IMR-90 (cell line): ENCODE measurements at regions not wholly inside any gene's neighbourhood (a gene's known extent, or its start where the extent isn't known, plus 50 kb on each side); places are given as distances from the start of the nearest gene placed in this dataset.

Experiments
- ATAC-seq: fragments of 200-7000 bp; cut with Tn5 transposase; 2 replicates; pipeline ENCODE4 v1.9.1; 2020; ENCODE audit warnings: low read depth, mild to moderate bottlenecking, moderate library complexity
- BruUV-seq: library from RNA; stranded (reverse); fragments of 400-500 nt; replicated peaks from 2 replicates; lab custom pipeline; 2021; lab: Mats Ljungman, UMichigan
- CTCF ChIA-PET: fragments of 300-600 bp; formaldehyde crosslinking; extraction: SDS; loops from one replicate; lab custom pipeline; 2021; ENCODE audit warnings: antibody characterized with exemption; lab: Yijun Ruan, JAX
- POLR2A ChIA-PET: fragments of 300-600 bp; sonication (Branson Sonifier 250); formaldehyde crosslinking; loops from one replicate; lab custom pipeline; 2022; ENCODE audit warnings: antibody characterized with exemption; ENCODE audit not compliant: unreplicated experiment; lab: Charles Lee
- DNase-seq: peaks from one replicate; pipeline ENCODE4 v3.0.0; 2013
- H2AFZ ChIP-seq: replicated peaks from 2 replicates; pipeline ENCODE3; 2013; ENCODE audit warnings: low read length, mild to moderate bottlenecking; ENCODE audit not compliant: poor library complexity
- H2AK5ac ChIP-seq: 2 replicates; pipeline ENCODE4 v1.6.1; 2013; ENCODE audit warnings: low read depth, low read length, inconsistent platforms
- H2AK9ac ChIP-seq: replicated peaks from 2 replicates; pipeline ENCODE3; 2013; ENCODE audit warnings: mild to moderate bottlenecking, low read depth, low read length, moderate library complexity; ENCODE audit not compliant: poor library complexity
- H2BK120ac ChIP-seq: 2 replicates; pipeline ENCODE4 v1.6.1; 2013; ENCODE audit warnings: low read depth, low read length, inconsistent platforms
- H2BK15ac ChIP-seq: 3 replicates; pipeline ENCODE4 v1.6.1; 2013; ENCODE audit warnings: low read depth, low read length, inconsistent platforms
- H2BK20ac ChIP-seq: 2 replicates; pipeline ENCODE4 v1.6.1; 2013; ENCODE audit warnings: low read depth, mild to moderate bottlenecking, inconsistent platforms, low read length, moderate library complexity
- H2BK5ac ChIP-seq: 2 replicates; pipeline ENCODE4 v1.6.1; 2013; ENCODE audit warnings: mild to moderate bottlenecking, low read depth, low read length, inconsistent platforms; ENCODE audit not compliant: poor library complexity, severe bottlenecking
- H3K14ac ChIP-seq: replicated peaks from 2 replicates; pipeline ENCODE4 v1.6.1; 2013; ENCODE audit warnings: low read depth, low read length, inconsistent platforms
- H3K18ac ChIP-seq: 2 replicates; pipeline ENCODE4 v1.6.1; 2013; ENCODE audit warnings: low read depth, low read length, control low read depth
- H3K23ac ChIP-seq: 2 replicates; pipeline ENCODE4 v1.6.1; 2013; ENCODE audit warnings: low read depth, low read length, inconsistent platforms
- H3K27ac ChIP-seq: 2 replicates; pipeline ENCODE4 v1.5.1; 2013; ENCODE audit warnings: mild to moderate bottlenecking, control low read depth, low read length; ENCODE audit not compliant: insufficient read depth
- H3K27me3 ChIP-seq: 2 replicates; pipeline ENCODE4 v1.6.1; 2013; ENCODE audit warnings: low read length; ENCODE audit not compliant: control insufficient read depth, insufficient read depth
- H3K36me3 ChIP-seq: 2 replicates; pipeline ENCODE4 v1.6.1; 2013; ENCODE audit warnings: low read length, mixed read lengths; ENCODE audit not compliant: control insufficient read depth, insufficient read depth
- H3K4ac ChIP-seq: 2 replicates; pipeline ENCODE4 v1.6.1; 2013; ENCODE audit warnings: low read depth, low read length, inconsistent platforms
- H3K4me1 ChIP-seq: 2 replicates; pipeline ENCODE4 v1.6.1; 2013; ENCODE audit warnings: low read length, mixed read lengths; ENCODE audit not compliant: control insufficient read depth, insufficient read depth
- H3K4me2 ChIP-seq: 2 replicates; pipeline ENCODE4 v1.6.1; 2013; ENCODE audit warnings: low read depth, mild to moderate bottlenecking, control low read depth, low read length, moderate library complexity
- H3K4me3 ChIP-seq: 2 replicates; pipeline ENCODE4 v1.5.1; 2013; ENCODE audit warnings: low read depth, mild to moderate bottlenecking, control low read depth, low read length, moderate library complexity; ENCODE audit not compliant: insufficient read depth
- H3K56ac ChIP-seq: 2 replicates; pipeline ENCODE4 v1.6.1; 2013; ENCODE audit warnings: low read length, inconsistent platforms; ENCODE audit not compliant: insufficient read depth; ENCODE audit errors: extremely low read depth
- H3K79me1 ChIP-seq, 2 experiments: 2 replicates each; pipeline ENCODE4 v1.6.1; 2013; ENCODE audit warnings: low read length in 2 of 2, inconsistent platforms in 1 of 2, low read depth in 1 of 2
- H3K9ac ChIP-seq: 2 replicates; pipeline ENCODE4 v1.6.1; 2013; ENCODE audit warnings: low read depth, low read length, control low read depth
- H3K9me1 ChIP-seq: 2 replicates; pipeline ENCODE4 v1.6.1; 2013; ENCODE audit warnings: low read length, inconsistent platforms; ENCODE audit not compliant: insufficient read depth
- H3K9me3 ChIP-seq: 2 replicates; pipeline ENCODE4 v1.6.1; 2013; ENCODE audit warnings: low read length; ENCODE audit not compliant: control insufficient read depth, insufficient read depth
- H4K20me1 ChIP-seq: 2 replicates; pipeline ENCODE4 v1.6.1; 2013; ENCODE audit warnings: low read length, inconsistent platforms; ENCODE audit not compliant: insufficient read depth
- H4K5ac ChIP-seq: 2 replicates; pipeline ENCODE4 v1.6.1; 2013; ENCODE audit warnings: mild to moderate bottlenecking, low read depth, low read length, control low read depth
- H4K8ac ChIP-seq, 2 experiments: 2 replicates each; pipeline ENCODE4 v1.6.1; 2013; ENCODE audit warnings: low read depth in 2 of 2, low read length in 2 of 2, control low read depth in 1 of 2, inconsistent platforms in 1 of 2
- H4K91ac ChIP-seq: 2 replicates; pipeline ENCODE4 v1.6.1; 2013; ENCODE audit warnings: low read depth, low read length, inconsistent platforms; ENCODE audit not compliant: insufficient read depth
- MAZ ChIP-seq: IDR thresholded peaks from 2 replicates; pipeline ENCODE4 v1.6.1; 2012; ENCODE audit warnings: low read depth, mild to moderate bottlenecking, low read length, improper control_type of control experiment, moderate library complexity, borderline replicate concordance
- NFE2L2 ChIP-seq: fragments of 150-350 bp; IDR thresholded peaks from 2 replicates; pipeline ENCODE4 v1.6.1; 2016; ENCODE audit warnings: low read depth, mild to moderate bottlenecking, low read length
- RFX5 ChIP-seq: IDR thresholded peaks from 2 replicates; pipeline ENCODE4 v1.8.0; 2012; ENCODE audit warnings: low read depth, mild to moderate bottlenecking, low read length, moderate library complexity
- SMC3 ChIP-seq: fragments of 150-350 bp; IDR thresholded peaks from 2 replicates; pipeline ENCODE4 v1.6.1; 2016; ENCODE audit warnings: low read depth, mild to moderate bottlenecking, antibody characterized with exemption, low read length, moderate library complexity
- USF2 ChIP-seq: fragments of 150-350 bp; IDR thresholded peaks from 2 replicates; pipeline ENCODE4 v1.6.1; 2017; ENCODE audit warnings: mild to moderate bottlenecking, antibody characterized with exemption, low read length, low read depth
- WGBS, 2 experiments: methylation state at CpG; one replicate each; pipeline versions ENCODE4 v1.1.5 to v1.1.7; 2013; ENCODE audit warnings: missing lambda C conversion rate in 2 of 2; ENCODE audit not compliant: insufficient read length in 1 of 2; ENCODE audit errors: extremely low coverage in 2 of 2; 5-methylcytosine and 5-hydroxymethylcytosine counted together
- dilution Hi-C: fragments of 300-500 bp; cut with HindIII; formaldehyde crosslinking; loops from one replicate; pipeline ENCODE4 v1.14.3; 2018; ENCODE audit warnings: low sequenced_read_pairs; ENCODE audit not compliant: unreplicated experiment
- in situ Hi-C: fragments of 300-500 bp; cut with MboI; formaldehyde crosslinking; loops from 3 replicates; pipeline ENCODE4 v1.14.3; 2019; ENCODE audit warnings: low sequenced_read_pairs, inconsistent platforms, mixed read lengths
- intact Hi-C: fragments of 100-400 bp; cut with micrococcal nuclease; formaldehyde crosslinking; loops from 2 replicates; pipeline ENCODE4 v1.10.0; 2022

- H2AK9ac ChIP-seq: no peak overlapping the region
- H2BK15ac ChIP-seq: no peak overlapping the region
- no peak overlapping the region for H2AK5ac ChIP-seq
- H3K4me2 ChIP-seq: no peak overlapping the region
- CTCF ChIA-PET: no interaction called here
- no peak overlapping the region for H4K5ac ChIP-seq
- intact Hi-C loops (no loop called here), dilution Hi-C loops (no loop called here), in situ Hi-C loops (no loop called here)
- no peak overlapping the region for H3K56ac ChIP-seq
- no peak overlapping the region for H3K27ac ChIP-seq
- H2BK20ac ChIP-seq: no peak overlapping the region
- H4K8ac ChIP-seq: no peak overlapping the region
- ATAC-seq (no peak), DNase-seq (no peak)
- no peaks in the 10 kb centered on the region for H3K9me1 ChIP-seq
- no peak overlapping the region for H3K4me3 ChIP-seq
- no peaks in the 10 kb centered on the region for H3K79me1 ChIP-seq
- no peaks in the 10 kb centered on the region for H3K27me3 ChIP-seq
- H2BK120ac ChIP-seq: no peak overlapping the region
- H3K36me3 ChIP-seq: no peaks in the 10 kb centered on the region
- H3K18ac ChIP-seq: no peak overlapping the region
- no peak overlapping the region for H3K4ac ChIP-seq
- H4K20me1 ChIP-seq: no peaks in the 10 kb centered on the region
- no peak overlapping the region for H3K23ac ChIP-seq
- POLR2A ChIA-PET: no interaction called here
- no peaks in the 10 kb centered on the region for H3K9me3 ChIP-seq
- WGBS, 2 experiments: no CpG with 5 or more reads among the region's 2 CpGs
- H3K14ac ChIP-seq: no peak overlapping the region
- H4K91ac ChIP-seq: no peak overlapping the region
- H2AFZ ChIP-seq: no peak overlapping the region
- no TSS peak for BruUV-seq
- no peak for TF ChIP-seq RFX5
- no peak for TF ChIP-seq MAZ
- TF ChIP-seq NFE2L2: no peak
- no peak for TF ChIP-seq USF2
- TF ChIP-seq SMC3: no peak
- H3K4me1 ChIP-seq: no peaks in the 10 kb centered on the region
- H3K9ac ChIP-seq: no peak overlapping the region
- no peak overlapping the region for H2BK5ac ChIP-seq
These were observed 236.3 kb upstream of the N4BP1 start for GRCh38 chr16:48846277-48846676.
